ENCODE measurements at regions not wholly inside any gene's neighbourhood (a gene's known extent, or its start where the extent isn't known, plus 50 kb on each side); places are given as distances from the start of the nearest gene placed in this dataset.

GRCh38 chr21:43286196-43286595, 117.4 kb downstream of the CRYAA start:
- TF ChIP-seq POLR2AphosphoS5 (IDR thresholded peaks at IDR 0.05; ENCODE audit: borderline replicate concordance, low read depth, low read length) (no peak), EZH2 (IDR thresholded peaks at IDR 0.05) (no peak), FOXP2 (optimal IDR thresholded peaks at IDR 0.05; ENCODE audit: control extremely low read depth, extremely low read length, insufficient read depth) (no peak)

Measured in SK-N-MC (cell line).